ENCODE measurements at regions not wholly inside any gene's neighbourhood (a gene's known extent, or its start where the extent isn't known, plus 50 kb on each side); places are given as distances from the start of the nearest gene placed in this dataset.
A peak's percentile ranks its signal among the peaks of the same experiment; 100 is the strongest.

DNA sequence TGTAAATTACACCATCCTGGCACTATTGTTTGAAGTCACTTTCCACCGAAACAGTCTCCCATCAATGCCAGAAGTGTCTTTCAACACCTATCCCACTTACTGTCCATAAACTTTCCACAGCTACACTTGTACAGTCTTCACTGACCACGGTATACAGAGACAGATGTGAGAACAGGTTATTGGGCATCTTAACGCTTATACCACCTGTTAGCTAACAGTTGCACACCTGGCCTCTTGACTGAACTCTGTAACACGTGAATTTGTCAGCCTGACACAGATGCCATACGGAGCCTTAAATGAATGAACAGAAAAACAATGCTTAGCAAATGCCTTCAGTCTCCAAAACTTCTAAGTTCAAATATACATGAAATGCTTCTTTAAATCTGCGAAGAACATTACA, 440.5 kb downstream of the SHQ1 start:
- Histone ChIP-seq H4K20me1 (replicated peaks in 1 of 2; ENCODE audit: control insufficient read depth in 1 of 2, insufficient read depth in 2 of 2, low read length in 2 of 2) (peaks cover 39 to 55% of the 10 kb centered on the region in 2 experiments), H2BK120ac (replicated peaks; ENCODE audit: low read depth, low read length) (no peak overlapping the region), H3K79me1 (ENCODE audit: low read depth, low read length) (peaks cover 3% of the 10 kb centered on the region; the same call in 1 of the 2 replicates), H3K27ac (ENCODE audit: low read depth, low read length) (no peak overlapping the region), H3K9me3 (ENCODE audit: insufficient read depth in 2 of 2, low read depth in 1 of 2, low read length in 1 of 2) (no peaks in the 10 kb centered on the region), H3K36me3 (ENCODE audit: control insufficient read depth in 2 of 4, insufficient read depth in 4 of 4, low read length in 3 of 4) (no peaks in the 10 kb centered on the region), H2AFZ (ENCODE audit: low read length) (no peak overlapping the region), H4K8ac (ENCODE audit: extremely low read depth, insufficient read depth, low read length) (no peak overlapping the region), H4K5ac (ENCODE audit: insufficient read length, low read depth, low read length) (no peak overlapping the region), H2BK15ac (ENCODE audit: low read length) (no peak overlapping the region), H3K23me2 (ENCODE audit: low read depth, low read length) (no peaks in the 10 kb centered on the region), H2BK20ac (ENCODE audit: low read length) (no peak overlapping the region), H4K91ac (replicated peaks; ENCODE audit: insufficient read length, low read length) (no peak overlapping the region), H3K79me2 (ENCODE audit: control insufficient read depth in 1 of 2, insufficient read depth in 2 of 2, low read length in 2 of 2) (peaks cover 39 to 100% of the 10 kb centered on the region in 2 experiments), H3K4ac (replicated peaks; ENCODE audit: insufficient read length, low read depth, low read length) (no peak overlapping the region), H3K27me3 (replicated peaks in 1 of 4; ENCODE audit: control insufficient read depth in 3 of 4, extremely low read depth in 1 of 4, insufficient read depth in 3 of 4, low read length in 3 of 4) (no peaks in the 10 kb centered on the region), H3K4me3 (ENCODE audit: extremely low read depth in 1 of 4, insufficient read depth in 2 of 4, low read depth in 3 of 4, low read length in 4 of 4) (no peak overlapping the region), H3K4me2 (ENCODE audit: insufficient read depth in 1 of 2, low read depth in 2 of 2, low read length in 2 of 2) (no peak overlapping the region), H2BK12ac (ENCODE audit: low read depth, low read length) (no peak overlapping the region), H3K18ac (ENCODE audit: extremely low read depth, low read length) (no peak overlapping the region), H3K23ac (ENCODE audit: insufficient read length) (no peak overlapping the region), H2BK5ac (ENCODE audit: low read depth, low read length) (no peak overlapping the region), H2AK5ac (ENCODE audit: low read depth, low read length) (no peak overlapping the region), H3K14ac (ENCODE audit: insufficient read length) (no peak overlapping the region), H3K9ac (replicated peaks in 1 of 4; ENCODE audit: extremely low read depth in 1 of 4, low read depth in 3 of 4, low read length in 3 of 4) (no peak overlapping the region), H3K56ac (replicated peaks; ENCODE audit: insufficient read length, low read depth, low read length) (no peak overlapping the region), H3K4me1 (replicated peaks in 1 of 4; ENCODE audit: control insufficient read depth in 3 of 4, insufficient read depth in 4 of 4, low read length in 3 of 4) (peaks cover 9 to 41% (median 22%) of the 10 kb centered on the region in 4 experiments; a peak in 6 of 7 replicates)
- POLR2A ChIA-PET (ENCODE audit: partially characterized antibody), result no interaction called here
- FAIRE-seq (peak; percentile 32), DNase-seq (ENCODE audit: low read depth in 1 of 2, low spot score in 2 of 2) (no peak)
- CTCF ChIA-PET (ENCODE audit: partially characterized antibody), result interaction anchor here (0.5 to 1.6 kb wide), 5 partner anchors 11 to 302 kb away, joined by 3 to 5 read pairs (median 5); no protein-coding TSS in a partner anchor
- 78% methylated on average over 6 of the region's 6 CpGs; no CpG with 5 or more reads in 1 of the 2 experiments for WGBS, 2 experiments (ENCODE audit: extremely low coverage in 1 of 2, insufficient coverage in 1 of 2, insufficient read length in 1 of 2, insufficient replicate concordance in 2 of 2, low coverage in 1 of 2, low lambda C conversion rate in 2 of 2, missing lambda C conversion rate in 1 of 2)
- TF ChIP-seq, protein P1, sequence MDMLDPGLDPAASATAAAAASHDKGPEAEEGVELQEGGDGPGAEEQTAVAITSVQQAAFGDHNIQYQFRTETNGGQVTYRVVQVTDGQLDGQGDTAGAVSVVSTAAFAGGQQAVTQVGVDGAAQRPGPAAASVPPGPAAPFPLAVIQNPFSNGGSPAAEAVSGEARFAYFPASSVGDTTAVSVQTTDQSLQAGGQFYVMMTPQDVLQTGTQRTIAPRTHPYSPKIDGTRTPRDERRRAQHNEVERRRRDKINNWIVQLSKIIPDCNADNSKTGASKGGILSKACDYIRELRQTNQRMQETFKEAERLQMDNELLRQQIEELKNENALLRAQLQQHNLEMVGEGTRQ (IDR thresholded peaks at IDR 0.05; ENCODE audit: low read length), result no peak

Data from H1 (cell line).